K562 (cell line): ENCODE measurements at regions not wholly inside any gene's neighbourhood (a gene's known extent, or its start where the extent isn't known, plus 50 kb on each side); places are given as distances from the start of the nearest gene placed in this dataset.

Experiments
- ATAC-seq: fragments of 200-7000 bp; cut with Tn5 transposase; 3 replicates; pipeline ENCODE4 v1.9.1; 2020; ENCODE audit warnings: moderate library complexity
- BruUV-seq: library from RNA; stranded (reverse); fragments of 400-500 nt; replicated peaks from 2 replicates; lab custom pipeline; 2021; lab: Mats Ljungman, UMichigan
- CTCF ChIA-PET: fragments of 300-600 bp; formaldehyde crosslinking; extraction: SDS; loops from one replicate; lab custom pipeline; 2021; ENCODE audit warnings: low intra/inter-chr PET ratio; lab: Yijun Ruan, JAX
- POLR2A ChIA-PET: fragments of 300-600, 350-650 bp; sonication (Branson Sonifier 250); formaldehyde crosslinking; extraction: SDS; loops from one replicate; lab custom pipeline; 2021; ENCODE audit warnings: antibody characterized with exemption, inconsistent platforms; lab: Yijun Ruan, JAX
- DNase-seq, 4 experiments: peaks; one replicate each; pipeline versions ENCODE4 v3.0.0 to v3.0.0-alpha.2; 2011 to 2018; ENCODE audit warnings: low spot score in 3 of 4, mixed read lengths in 3 of 4; ENCODE audit errors: extremely low read depth in 1 of 4
- FAIRE-seq: peaks from 2 replicates; lab custom pipeline; 2011; peaks lifted over from hg19 to GRCh38; lab: Jason Lieb, UNC
- H2AFZ ChIP-seq: 2 replicates; pipeline ENCODE4 v1.6.0; 2011; ENCODE audit warnings: low read depth, low read length, control low read depth, inconsistent platforms
- H3K27ac ChIP-seq: fragments of 200-600 bp; 3 replicates; pipeline ENCODE4 v1.8.0; 2011; ENCODE audit warnings: low read depth, mild to moderate bottlenecking, control low read depth, inconsistent platforms, low read length, moderate library complexity, mixed read lengths; ENCODE audit errors: extremely low read depth
- H3K27me3 ChIP-seq, 2 experiments: fragments of 300-600 bp in 1 of 2; 2 replicates in 1 of 2; 3 replicates in 1 of 2; pipeline versions ENCODE4 v1.6.0 to v1.8.0; 2011; ENCODE audit warnings: inconsistent platforms in 2 of 2, low read length in 2 of 2, mild to moderate bottlenecking in 1 of 2, mixed read lengths in 1 of 2, moderate library complexity in 1 of 2; ENCODE audit not compliant: control insufficient read depth in 2 of 2, insufficient read depth in 2 of 2
- H3K36me3 ChIP-seq: fragments of 300-600 bp; 3 replicates; pipeline ENCODE4 v1.8.0; 2011; ENCODE audit warnings: mild to moderate bottlenecking, low read length, inconsistent platforms; ENCODE audit not compliant: control insufficient read depth, insufficient read depth
- H3K4me1 ChIP-seq, 2 experiments: fragments of 200-600 bp in 1 of 2; replicated peaks in 1 of 2; 2 replicates in 1 of 2; 3 replicates in 1 of 2; pipeline versions ENCODE4 v1.5.1 to v1.8.0; 2011; ENCODE audit warnings: inconsistent platforms in 2 of 2, low read length in 2 of 2, mild to moderate bottlenecking in 1 of 2, mixed read lengths in 1 of 2, moderate library complexity in 1 of 2; ENCODE audit not compliant: control insufficient read depth in 2 of 2, insufficient read depth in 2 of 2
- H3K4me2 ChIP-seq: 2 replicates; pipeline ENCODE4 v1.6.1; 2011; ENCODE audit warnings: low read length, control low read depth, inconsistent platforms, mixed read lengths; ENCODE audit not compliant: insufficient read depth
- H3K4me3 ChIP-seq: fragments of 200-600 bp; sonication (generic), shearing (Covaris generic); 2 replicates; pipeline ENCODE4 v1.5.1; 2016; ENCODE audit warnings: control low read depth, inconsistent platforms
- H3K79me2 ChIP-seq: fragments of 200-600 bp; 3 replicates; pipeline ENCODE4 v1.8.0; 2011; ENCODE audit warnings: low read length, inconsistent platforms; ENCODE audit not compliant: control insufficient read depth, insufficient read depth
- H3K9ac ChIP-seq, 2 experiments: 2 replicates each; pipeline versions ENCODE4 v1.6.0 to v1.6.1; 2011; ENCODE audit warnings: low read depth in 2 of 2, low read length in 2 of 2, control low read depth in 1 of 2, inconsistent platforms in 1 of 2, mild to moderate bottlenecking in 1 of 2, mixed read lengths in 1 of 2; ENCODE audit not compliant: insufficient read depth in 1 of 2
- H3K9me1 ChIP-seq: one replicate; pipeline ENCODE4 v1.6.0; 2011; ENCODE audit warnings: inconsistent platforms, mild to moderate bottlenecking, low read length, moderate library complexity; ENCODE audit not compliant: control insufficient read depth, insufficient read depth
- H3K9me3 ChIP-seq: replicated peaks from 2 replicates; pipeline ENCODE4 v1.5.1; 2011; ENCODE audit warnings: low read depth, low read length, inconsistent platforms; ENCODE audit not compliant: control insufficient read depth, insufficient read depth
- H4K20me1 ChIP-seq: replicated peaks from 2 replicates; pipeline ENCODE4 v1.6.1; 2011; ENCODE audit warnings: low read length, inconsistent platforms, mixed read lengths; ENCODE audit not compliant: control insufficient read depth, insufficient read depth
- HNRNPL ChIP-seq: fragments of 200-400 bp; formaldehyde crosslinking; IDR thresholded peaks from 2 replicates; pipeline ENCODE4 v1.6.1; 2017; ENCODE audit warnings: low read depth, mild to moderate bottlenecking, low read length
- MAZ ChIP-seq, 2 experiments: fragments of 450-650 bp in 1 of 2; sonication (generic) in 1 of 2; formaldehyde crosslinking; IDR thresholded peaks in 1 of 2; conservative IDR thresholded peaks in 1 of 2; 2 replicates each; pipeline versions ENCODE4 v1.4.0 to v1.5.0; 2020; ENCODE audit warnings: mild to moderate bottlenecking in 1 of 2, missing genetic modification reagents in 1 of 2
- PML ChIP-seq: IDR thresholded peaks from 2 replicates; pipeline ENCODE4 v1.6.1; 2012; ENCODE audit warnings: low read length, inconsistent platforms
- PTTG1 ChIP-seq: fragments of 450-650 bp; IDR thresholded peaks from 2 replicates; pipeline ENCODE4 v1.6.1; 2016; ENCODE audit warnings: low read depth, mild to moderate bottlenecking, missing genetic modification characterization, missing compliant biosample characterization
- RBFOX2 ChIP-seq: fragments of 200-400 bp; formaldehyde crosslinking; IDR thresholded peaks from 2 replicates; pipeline ENCODE4 v1.6.1; 2017; ENCODE audit warnings: low read depth, mild to moderate bottlenecking, low read length, moderate library complexity
- WGBS: fragments of 100-300 bp; shearing (Covaris generic); methylation state at CpG from one replicate; pipeline ENCODE4 v1.1.6; 2016; ENCODE audit warnings: low coverage, mixed read lengths; ENCODE audit not compliant: insufficient coverage; ENCODE audit errors: missing lambda C conversion rate; 5-methylcytosine and 5-hydroxymethylcytosine counted together
- in situ Hi-C: fragments of 300-500 bp; cut with MboI; formaldehyde crosslinking; loops from 4 replicates; pipeline ENCODE4 v1.15.0; 2018; ENCODE audit warnings: inconsistent platforms, mixed read lengths
- intact Hi-C: fragments of 100-400 bp; cut with micrococcal nuclease; formaldehyde crosslinking; loops from 2 replicates; pipeline ENCODE4 v1.14.2; 2022
- TF ChIP-seq, protein P1 (sequence below): sonication (generic); formaldehyde crosslinking; IDR thresholded peaks from 2 replicates; pipeline ENCODE4 v1.8.1; 2023; ENCODE audit warnings: mild to moderate bottlenecking, missing genetic modification reagents

DNA sequence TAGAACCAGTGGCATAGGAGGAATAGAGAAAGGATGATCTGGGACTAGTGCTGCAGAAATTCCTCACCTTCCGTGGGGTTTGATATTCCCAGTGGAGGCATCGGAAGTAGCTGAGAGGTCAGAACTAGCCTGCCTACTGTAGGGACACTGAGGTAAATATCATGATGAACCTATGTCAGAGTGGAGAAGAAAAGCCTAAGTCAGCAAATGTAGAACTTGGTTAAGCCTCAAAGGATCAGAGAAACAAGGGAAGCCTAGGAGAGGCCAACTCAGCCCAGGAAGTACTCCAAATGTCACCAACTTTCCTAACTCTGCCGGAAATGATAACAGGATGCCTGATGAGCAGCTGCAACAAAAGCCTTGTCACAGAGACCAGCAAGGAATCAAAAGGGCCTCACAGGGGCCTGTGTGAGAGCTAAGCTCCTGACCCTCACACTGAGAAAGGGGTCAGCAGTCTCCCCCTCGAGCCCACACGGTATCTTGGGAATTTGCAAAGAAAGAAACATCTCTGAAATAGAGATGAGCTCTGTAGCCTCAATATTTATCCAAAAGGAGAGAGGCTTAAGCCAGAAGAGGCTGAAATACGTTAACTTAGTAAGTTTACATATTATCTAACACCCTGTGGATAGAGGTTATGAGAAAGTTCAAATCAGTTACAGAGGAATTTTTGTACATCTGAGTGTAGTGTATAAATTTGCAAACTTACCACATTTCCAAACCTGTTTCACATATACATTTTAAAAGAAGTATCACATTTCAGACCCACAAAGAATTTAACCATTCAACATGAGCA, 1064.3 kb downstream of the DIAPH3 start:
- H3K27me3 ChIP-seq = no peaks in the 10 kb centered on the region
- H3K4me2 ChIP-seq = no peak overlapping the region
- H3K36me3 ChIP-seq = no peaks in the 10 kb centered on the region
- CTCF ChIA-PET = no interaction called here
- no peak for DNase-seq
- no TSS peak for BruUV-seq
- no peaks in the 10 kb centered on the region for H4K20me1 ChIP-seq
- H3K9me1 ChIP-seq = no peaks in the 10 kb centered on the region
- no peaks in the 10 kb centered on the region for H3K9me3 ChIP-seq
- no peak overlapping the region for H3K9ac ChIP-seq
- no peak overlapping the region for H2AFZ ChIP-seq
- in situ Hi-C loops = no loop called here
- 0% methylated on average over 6 of the region's 6 CpGs for WGBS
- POLR2A ChIA-PET = no interaction called here
- intact Hi-C loops = no loop called here
- no peak for FAIRE-seq
- ATAC-seq = no peak
- TF ChIP-seq PTTG1 (tag) (no peak), HNRNPL (no peak), MAZ (CRISPR knock-in tag; conservative IDR thresholded peaks at IDR 0.05 in 1 of 2, IDR thresholded peaks at IDR 0.05 in 1 of 2) (no peak), RBFOX2 (no peak), PML (no peak)
- TF ChIP-seq, protein P1, sequence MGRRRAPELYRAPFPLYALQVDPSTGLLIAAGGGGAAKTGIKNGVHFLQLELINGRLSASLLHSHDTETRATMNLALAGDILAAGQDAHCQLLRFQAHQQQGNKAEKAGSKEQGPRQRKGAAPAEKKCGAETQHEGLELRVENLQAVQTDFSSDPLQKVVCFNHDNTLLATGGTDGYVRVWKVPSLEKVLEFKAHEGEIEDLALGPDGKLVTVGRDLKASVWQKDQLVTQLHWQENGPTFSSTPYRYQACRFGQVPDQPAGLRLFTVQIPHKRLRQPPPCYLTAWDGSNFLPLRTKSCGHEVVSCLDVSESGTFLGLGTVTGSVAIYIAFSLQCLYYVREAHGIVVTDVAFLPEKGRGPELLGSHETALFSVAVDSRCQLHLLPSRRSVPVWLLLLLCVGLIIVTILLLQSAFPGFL (CRISPR knock-in tag) = no peak
- no peak overlapping the region for H3K4me3 ChIP-seq
- no peaks in the 10 kb centered on the region for H3K4me1 ChIP-seq
- H3K79me2 ChIP-seq = no peaks in the 10 kb centered on the region
- no peak overlapping the region for H3K27ac ChIP-seq
